Thyroid gland (tissue), 4 donors: ENCODE measurements at regions not wholly inside any gene's neighbourhood (a gene's known extent, or its start where the extent isn't known, plus 50 kb on each side); places are given as distances from the start of the nearest gene placed in this dataset. TPM values are rescaled to one million over a fixed set of nuclear protein-coding genes. Genes with fewer than 3 reads are reported as not detected.

ENCODE experiments used
- DNase-seq, 2 donors: peaks; one replicate each; pipeline ENCODE4 v3.0.0-alpha.2; 2019
- H3K27ac ChIP-seq, 3 donors: fragments of 200-600 bp; sonication (generic); 1 replicate in 2 of 3; 2 replicates in 1 of 3; pipeline ENCODE4 v1.5.1; 2016 to 2019; ENCODE audit warnings: mild to moderate bottlenecking in 1 of 3, moderate library complexity in 1 of 3
- H3K27me3 ChIP-seq: fragments of 200-600 bp; sonication (generic); one replicate; pipeline ENCODE4 v1.5.1; 2019
- H3K36me3 ChIP-seq, 2 donors: fragments of 200-600 bp; sonication (generic); one replicate each; pipeline ENCODE4 v1.5.1; 2016 to 2019
- H3K4me1 ChIP-seq, 2 donors: fragments of 200-600 bp; sonication (generic); one replicate each; pipeline ENCODE4 v1.5.1; 2017 to 2019
- H3K4me3 ChIP-seq, 3 donors: fragments of 200-600 bp; sonication (generic); replicated peaks in 1 of 3; 1 replicate in 2 of 3; 2 replicates in 1 of 3; pipeline ENCODE4 v1.5.1; 2016; ENCODE audit warnings: mild to moderate bottlenecking in 1 of 3
- H3K9me3 ChIP-seq: fragments of 200-600 bp; sonication (generic); one replicate; pipeline ENCODE4 v1.5.1; 2017
- POLR2A ChIP-seq, 2 donors: fragments of 450-650 bp; IDR thresholded peaks; one replicate each; pipeline ENCODE4 v1.6.1; 2017; ENCODE audit warnings: antibody characterized with exemption in 2 of 2, mild to moderate bottlenecking in 2 of 2, moderate library complexity in 1 of 2
- WGBS, 2 donors: methylation state at CpG; one replicate each; pipeline ENCODE4 v1.1.5; 2017; 5-methylcytosine and 5-hydroxymethylcytosine counted together
- intact Hi-C: fragments of 100-400 bp; cut with DNase I; formaldehyde crosslinking; loops from one replicate; pipeline ENCODE4 v1.15.1; 2023
- small RNA-seq: library from RNA; depleted of rRNA; stranded (forward); fragments of <200 nt; gene quantifications from one replicate; pipeline ENCODE3, GENCODE V24; 2016
- TF ChIP-seq, protein P1 (sequence below), 6 experiments: fragments of 200-600 bp in 3 of 6; fragments of 450-650 bp in 3 of 6; sonication (generic) in 3 of 6; IDR thresholded peaks; one replicate each; pipeline ENCODE4 v1.5.1; 2016 to 2019; ENCODE audit warnings: antibody characterized with exemption in 6 of 6, mild to moderate bottlenecking in 2 of 6, inconsistent platforms in 1 of 6, moderate library complexity in 1 of 6

DNA sequence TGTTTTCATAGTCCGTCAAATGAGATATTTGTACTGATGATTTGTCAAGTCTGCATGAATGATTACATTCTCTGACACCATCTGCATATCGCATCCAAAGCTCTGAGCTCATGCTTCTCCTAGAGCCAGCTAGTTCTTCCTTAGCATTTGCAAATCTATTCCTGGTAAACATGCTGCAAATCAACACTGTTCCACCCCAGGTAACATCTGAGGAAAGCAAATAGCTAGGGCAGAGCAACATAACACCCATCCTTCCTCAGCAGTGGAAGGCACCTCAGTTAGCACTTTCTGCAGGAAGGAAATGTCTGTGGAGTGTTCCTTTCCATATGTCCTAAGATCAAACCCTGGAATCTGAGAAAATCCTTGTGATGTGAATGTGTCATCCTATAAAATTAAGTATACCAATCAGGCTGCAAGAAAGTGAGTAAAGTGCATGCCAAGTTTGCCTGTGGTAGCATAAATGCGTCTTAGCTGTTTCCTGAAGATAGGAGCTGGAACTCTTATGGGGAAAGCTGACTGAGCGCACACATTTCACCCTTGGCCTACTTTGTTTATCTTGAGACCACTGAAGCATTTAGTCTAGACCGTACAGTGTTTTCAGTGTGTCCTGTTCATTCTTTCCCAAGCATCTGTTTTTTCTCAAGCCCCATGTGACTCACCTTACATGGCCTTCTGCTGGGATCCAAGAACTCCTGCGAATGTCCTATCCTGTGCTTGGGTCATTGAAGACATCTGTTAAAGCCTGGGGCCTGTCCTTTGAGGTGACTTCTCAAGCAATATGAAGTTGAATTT lies 50.9 kb upstream of the STARD4 start:
- Histone ChIP-seq H3K27ac (peak overlapping the region in 1 of 3 donors; percentile 6), H3K4me1 (peaks cover 7 to 21% of the 10 kb centered on the region in 2 donors), H3K4me3 (no peak overlapping the region), H3K36me3 (no peaks in the 10 kb centered on the region), H3K9me3 (no peaks in the 10 kb centered on the region), H3K27me3 (no peaks in the 10 kb centered on the region)
- TF ChIP-seq POLR2A (IDR thresholded peaks at IDR 0.05) = no peak
- TF ChIP-seq, protein P1, sequence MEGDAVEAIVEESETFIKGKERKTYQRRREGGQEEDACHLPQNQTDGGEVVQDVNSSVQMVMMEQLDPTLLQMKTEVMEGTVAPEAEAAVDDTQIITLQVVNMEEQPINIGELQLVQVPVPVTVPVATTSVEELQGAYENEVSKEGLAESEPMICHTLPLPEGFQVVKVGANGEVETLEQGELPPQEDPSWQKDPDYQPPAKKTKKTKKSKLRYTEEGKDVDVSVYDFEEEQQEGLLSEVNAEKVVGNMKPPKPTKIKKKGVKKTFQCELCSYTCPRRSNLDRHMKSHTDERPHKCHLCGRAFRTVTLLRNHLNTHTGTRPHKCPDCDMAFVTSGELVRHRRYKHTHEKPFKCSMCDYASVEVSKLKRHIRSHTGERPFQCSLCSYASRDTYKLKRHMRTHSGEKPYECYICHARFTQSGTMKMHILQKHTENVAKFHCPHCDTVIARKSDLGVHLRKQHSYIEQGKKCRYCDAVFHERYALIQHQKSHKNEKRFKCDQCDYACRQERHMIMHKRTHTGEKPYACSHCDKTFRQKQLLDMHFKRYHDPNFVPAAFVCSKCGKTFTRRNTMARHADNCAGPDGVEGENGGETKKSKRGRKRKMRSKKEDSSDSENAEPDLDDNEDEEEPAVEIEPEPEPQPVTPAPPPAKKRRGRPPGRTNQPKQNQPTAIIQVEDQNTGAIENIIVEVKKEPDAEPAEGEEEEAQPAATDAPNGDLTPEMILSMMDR (IDR thresholded peaks at IDR 0.05) = no peak
- peak; percentile 26 to 30 for DNase-seq
- intact Hi-C loops = no loop called here
- WGBS, 2 donors = 45 to 56% methylated on average over 6 of the region's 6 CpGs

DNA sequence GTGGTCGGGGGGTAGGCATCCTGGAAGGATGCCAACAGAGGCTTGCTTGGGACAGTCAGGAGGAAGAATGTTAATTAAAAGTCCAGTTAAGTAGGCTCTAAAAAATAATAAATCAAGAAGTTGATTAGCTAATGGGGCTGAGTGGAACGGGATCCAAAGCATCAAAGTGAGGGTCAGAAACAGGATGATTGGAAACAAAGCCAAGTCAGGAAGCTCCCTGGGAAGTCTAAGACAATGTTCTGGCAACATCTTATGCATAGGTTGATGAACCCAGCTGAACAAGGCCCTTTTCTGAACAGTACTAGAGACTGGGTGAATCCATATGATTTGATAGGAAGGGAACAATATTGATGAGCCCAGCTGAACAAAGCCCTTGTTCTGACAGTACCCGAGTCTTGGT lies 50.2 kb upstream of the STARD4 start:
- Histone ChIP-seq H3K9me3 (no peaks in the 10 kb centered on the region), H3K36me3 (no peaks in the 10 kb centered on the region), H3K27ac (no peak overlapping the region), H3K4me3 (no peak overlapping the region), H3K4me1 (peaks cover 7 to 21% of the 10 kb centered on the region in 2 donors), H3K27me3 (no peaks in the 10 kb centered on the region)
- WGBS, 2 donors = 67 to 74% methylated on average over 3 of the region's 3 CpGs
- intact Hi-C loops = no loop called here
- TF ChIP-seq, protein P1 (IDR thresholded peaks at IDR 0.05) = no peak
- no peak for TF ChIP-seq POLR2A (IDR thresholded peaks at IDR 0.05)
- no peak for DNase-seq

Small RNA genes lying in the stretch of these regions (small RNA-seq; reads per million reads assigned to genes)
- gene AC008967.1 = not detected
- not detected for gene HMGN1P13
